ENCODE measurements at regions not wholly inside any gene's neighbourhood (a gene's known extent, or its start where the extent isn't known, plus 50 kb on each side); places are given as distances from the start of the nearest gene placed in this dataset.
"Not testable (repeated sequence)": the region's sequence is repeated elsewhere in the genome, so short reads cannot be mapped to it uniquely, and the experiment has no call there.

- no peak overlapping the region for H3K27ac Mint-ChIP-seq
- no peaks in the 10 kb centered on the region for H3K4me1 Mint-ChIP-seq (ENCODE audit: low read depth)
- H3K4me3 Mint-ChIP-seq, result no peak overlapping the region
- ATAC-seq (replicated peaks in 1 of 2) (no peak), DNase-seq (no peak)
- no peaks in the 10 kb centered on the region for H3K27me3 Mint-ChIP-seq (ENCODE audit: low read depth)
- no peaks in the 10 kb centered on the region for H3K36me3 Mint-ChIP-seq (ENCODE audit: insufficient read depth in 2 of 2)
- H3K9me3 Mint-ChIP-seq, result peaks cover 0 to 8% of the 10 kb centered on the region in 2 donors
These were observed 900.0 kb upstream of the GOT2 start for GRCh38 chr16:59634004-59634579.

GRCh38 chr16:59632276-59632855, 898.2 kb upstream of the GOT2 start:
- no peaks in the 10 kb centered on the region for H3K4me1 Mint-ChIP-seq (ENCODE audit: low read depth)
- no peak for DNase-seq
- no peaks in the 10 kb centered on the region for H3K27me3 Mint-ChIP-seq (ENCODE audit: low read depth)
- H3K9me3 Mint-ChIP-seq, result peaks cover 0 to 8% of the 10 kb centered on the region in 2 donors
- no peak overlapping the region for H3K4me3 Mint-ChIP-seq
- ATAC-seq (replicated peaks in 1 of 2), result no peak
- no peaks in the 10 kb centered on the region for H3K36me3 Mint-ChIP-seq (ENCODE audit: insufficient read depth in 2 of 2)
- no peak overlapping the region for H3K27ac Mint-ChIP-seq

GRCh38 chr16:59624381-59624780, 890.3 kb upstream of the GOT2 start:
- not testable (repeated sequence) for H3K4me3 Mint-ChIP-seq; H3K27me3 Mint-ChIP-seq (ENCODE audit: low read depth); H3K4me1 Mint-ChIP-seq (ENCODE audit: low read depth); DNase-seq; ATAC-seq (replicated peaks in 1 of 2); H3K36me3 Mint-ChIP-seq (ENCODE audit: insufficient read depth in 2 of 2); H3K27ac Mint-ChIP-seq; H3K9me3 Mint-ChIP-seq

- Mint-ChIP-seq H3K27ac (no peak overlapping the region), H3K9me3 (peaks cover 1 to 2% of the 10 kb centered on the region in 2 donors), H3K36me3 (ENCODE audit: insufficient read depth in 2 of 2) (no peaks in the 10 kb centered on the region), H3K27me3 (ENCODE audit: low read depth) (no peaks in the 10 kb centered on the region), H3K4me3 (no peak overlapping the region), H3K4me1 (ENCODE audit: low read depth) (no peaks in the 10 kb centered on the region)
- DNase-seq, result no peak
- ATAC-seq (replicated peaks in 1 of 2), result no peak
These were observed 880.5 kb upstream of the GOT2 start for GRCh38 chr16:59614466-59615240.

GRCh38 chr16:59612910-59613620, 878.9 kb upstream of the GOT2 start:
- not testable (repeated sequence) for H3K27me3 Mint-ChIP-seq (ENCODE audit: low read depth)

GRCh38 chr16:59612094-59612493, 878.0 kb upstream of the GOT2 start:
- Mint-ChIP-seq H3K36me3 (ENCODE audit: insufficient read depth in 2 of 2) (no peaks in the 10 kb centered on the region), H3K4me3 (no peak overlapping the region), H3K27me3 (ENCODE audit: low read depth) (no peaks in the 10 kb centered on the region), H3K9me3 (peaks cover 2 to 6% of the 10 kb centered on the region in 2 donors), H3K27ac (no peak overlapping the region), H3K4me1 (ENCODE audit: low read depth) (no peaks in the 10 kb centered on the region)
- DNase-seq, result no peak
- ATAC-seq (replicated peaks in 1 of 2), result no peak

More at GRCh38 chr16:59612910-59613620, 878.9 kb upstream of the GOT2 start:
- not testable (repeated sequence) for H3K36me3 Mint-ChIP-seq (ENCODE audit: insufficient read depth in 2 of 2); DNase-seq; H3K9me3 Mint-ChIP-seq; H3K27ac Mint-ChIP-seq; ATAC-seq (replicated peaks in 1 of 2); H3K4me3 Mint-ChIP-seq; H3K4me1 Mint-ChIP-seq (ENCODE audit: low read depth)

GRCh38 chr16:59611556-59611955, 877.4 kb upstream of the GOT2 start:
- ATAC-seq (replicated peaks in 1 of 2) (no peak), DNase-seq (no peak)
- no peaks in the 10 kb centered on the region for H3K36me3 Mint-ChIP-seq (ENCODE audit: insufficient read depth in 2 of 2)
- H3K27ac Mint-ChIP-seq, result no peak overlapping the region
- no peaks in the 10 kb centered on the region for H3K27me3 Mint-ChIP-seq (ENCODE audit: low read depth)
- H3K4me1 Mint-ChIP-seq (ENCODE audit: low read depth), result no peaks in the 10 kb centered on the region
- peaks cover 2 to 6% of the 10 kb centered on the region in 2 donors for H3K9me3 Mint-ChIP-seq
- no peak overlapping the region for H3K4me3 Mint-ChIP-seq

GRCh38 chr16:59605706-59606105, 871.6 kb upstream of the GOT2 start:
- Mint-ChIP-seq H3K36me3 (ENCODE audit: insufficient read depth in 2 of 2) (no peaks in the 10 kb centered on the region), H3K4me1 (ENCODE audit: low read depth) (no peaks in the 10 kb centered on the region), H3K9me3 (peaks cover 0 to 6% of the 10 kb centered on the region in 2 donors), H3K27me3 (ENCODE audit: low read depth) (no peaks in the 10 kb centered on the region), H3K4me3 (no peak overlapping the region), H3K27ac (no peak overlapping the region)
- DNase-seq (no peak), ATAC-seq (replicated peaks in 1 of 2) (no peak)

GRCh38 chr16:59604354-59604753, 870.2 kb upstream of the GOT2 start:
- Mint-ChIP-seq H3K27me3 (ENCODE audit: low read depth) (no peaks in the 10 kb centered on the region), H3K9me3 (peaks cover 0 to 4% of the 10 kb centered on the region in 2 donors)

GRCh38 chr16:59601452-59601851, 867.3 kb upstream of the GOT2 start:
- Mint-ChIP-seq H3K9me3 (peaks cover 0 to 1% of the 10 kb centered on the region in 2 donors), H3K36me3 (ENCODE audit: insufficient read depth in 2 of 2) (no peaks in the 10 kb centered on the region), H3K27me3 (ENCODE audit: low read depth) (no peaks in the 10 kb centered on the region), H3K4me3 (no peak overlapping the region), H3K27ac (no peak overlapping the region), H3K4me1 (ENCODE audit: low read depth) (no peaks in the 10 kb centered on the region)
- no peak for ATAC-seq (replicated peaks in 1 of 2)
- DNase-seq, result no peak

More at GRCh38 chr16:59604354-59604753, 870.2 kb upstream of the GOT2 start:
- ATAC-seq (replicated peaks in 1 of 2), result no peak
- H3K36me3 Mint-ChIP-seq (ENCODE audit: insufficient read depth in 2 of 2), result no peaks in the 10 kb centered on the region
- no peak overlapping the region for H3K27ac Mint-ChIP-seq
- no peak overlapping the region for H3K4me3 Mint-ChIP-seq
- no peak for DNase-seq
- H3K4me1 Mint-ChIP-seq (ENCODE audit: low read depth), result no peaks in the 10 kb centered on the region

- DNase-seq (no peak), ATAC-seq (replicated peaks in 1 of 2) (no peak)
- no peak overlapping the region for H3K4me3 Mint-ChIP-seq
- peaks cover 0 to 1% of the 10 kb centered on the region in 2 donors for H3K9me3 Mint-ChIP-seq
- H3K27me3 Mint-ChIP-seq (ENCODE audit: low read depth), result no peaks in the 10 kb centered on the region
- peaks cover 5% of the 10 kb centered on the region for H3K4me1 Mint-ChIP-seq (ENCODE audit: low read depth)
- H3K27ac Mint-ChIP-seq, result no peak overlapping the region
- H3K36me3 Mint-ChIP-seq (ENCODE audit: insufficient read depth in 2 of 2), result no peaks in the 10 kb centered on the region
These were observed 863.2 kb upstream of the GOT2 start for GRCh38 chr16:59597269-59597668.

- DNase-seq, result no peak
- Mint-ChIP-seq H3K9me3 (peaks cover 0 to 3% of the 10 kb centered on the region in 2 donors), H3K36me3 (ENCODE audit: insufficient read depth in 2 of 2) (no peaks in the 10 kb centered on the region), H3K4me1 (ENCODE audit: low read depth) (peaks cover 5% of the 10 kb centered on the region), H3K27ac (no peak overlapping the region), H3K4me3 (no peak overlapping the region), H3K27me3 (ENCODE audit: low read depth) (no peaks in the 10 kb centered on the region)
- ATAC-seq (replicated peaks in 1 of 2), result no peak
These were observed 862.6 kb upstream of the GOT2 start for GRCh38 chr16:59596693-59597092.

- Mint-ChIP-seq H3K4me1 (ENCODE audit: low read depth) (peaks cover 5% of the 10 kb centered on the region), H3K4me3 (no peak overlapping the region), H3K27me3 (ENCODE audit: low read depth) (no peaks in the 10 kb centered on the region), H3K27ac (no peak overlapping the region), H3K9me3 (peaks cover 0 to 3% of the 10 kb centered on the region in 2 donors), H3K36me3 (ENCODE audit: insufficient read depth in 2 of 2) (no peaks in the 10 kb centered on the region)
- peak; percentile 39 to 44 for ATAC-seq (replicated peaks in 1 of 2)
- no peak for DNase-seq
These were observed 859.1 kb upstream of the GOT2 start for GRCh38 chr16:59593194-59593661.

Data from activated T-cell treated with anti-CD3 and anti-CD28 coated beads, Interleukin-2, amount 50 U/mL, for 72 hours (primary cell).